CD1c-positive myeloid dendritic cell (primary cell): ENCODE measurements at regions not wholly inside any gene's neighbourhood (a gene's known extent, or its start where the extent isn't known, plus 50 kb on each side); places are given as distances from the start of the nearest gene placed in this dataset.
"Not testable (repeated sequence)": the region's sequence is repeated elsewhere in the genome, so short reads cannot be mapped to it uniquely, and the experiment has no call there.

Experiments used
- DNase-seq: peaks from one replicate; pipeline ENCODE4 v3.0.0-alpha.2; 2016; ENCODE audit errors: extremely low spot score

DNA sequence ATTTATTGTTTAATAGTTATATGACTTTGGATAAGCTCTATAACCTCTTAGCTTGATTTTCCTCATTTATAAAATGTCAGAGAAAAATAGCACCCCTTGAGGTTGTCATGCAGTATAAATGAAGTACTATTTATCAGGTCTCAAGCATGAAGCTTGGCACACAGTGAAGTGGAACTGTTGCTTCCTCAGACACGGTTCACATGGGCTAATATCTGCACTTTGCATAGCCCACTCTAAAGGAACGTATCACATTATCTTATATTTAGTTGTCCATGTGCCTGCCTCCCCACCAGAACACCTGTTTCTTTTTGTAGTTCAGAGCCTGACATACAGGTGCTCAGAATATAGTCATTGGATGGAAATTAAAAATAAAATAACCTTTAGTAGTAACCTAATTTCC lies 273.7 kb downstream of the SOX2 start:
- DNase-seq: no peak

DNA sequence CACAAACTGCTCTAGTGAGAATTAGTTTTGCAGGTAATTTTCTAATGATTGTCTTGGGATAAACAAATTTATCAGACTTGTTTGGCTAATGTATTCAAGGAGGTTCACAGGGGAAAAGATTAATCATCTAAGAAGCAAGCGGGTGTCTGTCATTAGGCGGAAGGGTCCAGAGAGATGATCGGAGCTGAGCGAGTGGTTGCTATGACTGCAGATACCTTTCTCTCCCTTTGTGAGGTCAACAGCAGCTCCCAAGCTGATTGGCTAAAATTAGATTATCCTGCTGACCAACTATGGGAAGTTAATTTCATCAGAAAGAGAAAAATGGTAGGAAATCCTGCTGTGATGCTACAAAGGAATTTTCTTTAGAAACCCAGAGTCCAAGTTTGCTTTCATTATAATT lies 276.0 kb downstream of the SOX2 start:
- DNase-seq: no peak

DNA sequence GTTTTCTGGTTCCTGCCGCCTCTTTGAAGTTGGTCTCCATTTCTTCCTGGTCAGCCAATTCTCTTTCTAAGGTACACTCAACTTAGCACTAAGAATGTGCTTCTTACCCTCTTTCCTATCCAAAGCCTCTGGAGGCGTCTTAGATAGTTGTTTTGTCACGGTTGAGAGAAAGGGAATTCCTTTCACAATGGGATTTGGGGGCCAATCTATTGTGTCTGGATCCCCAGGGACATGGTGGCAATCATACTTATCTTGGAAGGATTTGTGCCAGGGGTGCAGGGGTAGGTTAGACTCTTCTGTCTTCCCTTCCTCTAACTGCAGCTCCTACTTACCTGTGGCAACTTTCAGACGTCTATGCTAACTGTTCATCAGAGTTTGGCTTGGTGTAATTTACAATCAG lies 287.1 kb downstream of the SOX2 start:
- DNase-seq: no peak

DNA sequence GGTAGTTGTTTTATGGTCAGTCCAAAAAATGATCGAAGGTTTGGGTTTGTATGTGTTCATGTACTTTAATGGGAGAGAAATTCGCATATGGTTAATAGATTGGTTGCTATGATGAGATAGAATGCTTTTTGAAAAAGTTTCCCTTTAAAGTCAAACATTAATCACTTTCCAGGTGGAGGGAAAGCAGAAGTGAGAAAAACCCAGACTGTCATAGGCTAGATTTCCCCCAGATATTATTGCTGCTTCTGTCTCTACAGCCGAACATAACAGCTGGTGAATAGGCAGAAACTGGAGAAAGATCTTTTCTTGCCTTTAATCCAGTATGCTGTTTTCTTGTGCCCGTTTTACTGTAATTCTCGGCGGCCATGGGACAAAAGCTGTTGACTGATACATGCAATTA lies 287.6 kb downstream of the SOX2 start:
- no peak for DNase-seq

DNA sequence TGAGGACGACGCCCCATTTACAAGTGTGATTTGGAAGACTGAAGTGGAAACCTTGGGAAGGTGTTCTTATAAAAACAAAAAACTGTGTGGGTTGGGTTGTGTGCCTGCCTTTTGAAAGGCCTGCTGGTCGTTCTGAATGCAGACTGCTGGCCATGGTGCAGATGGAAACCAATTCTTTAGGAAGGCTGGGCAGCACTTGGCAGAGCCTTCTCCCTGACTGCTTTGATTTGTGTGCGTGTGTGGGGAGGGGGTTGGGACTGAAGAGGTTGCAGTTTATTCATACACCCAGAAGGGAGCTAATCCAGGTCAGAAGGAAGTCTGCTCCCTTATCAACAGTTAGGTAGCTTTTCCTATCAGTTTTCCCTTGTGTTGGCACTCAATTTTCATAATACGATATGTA lies 288.7 kb downstream of the SOX2 start:
- no peak for DNase-seq

DNA sequence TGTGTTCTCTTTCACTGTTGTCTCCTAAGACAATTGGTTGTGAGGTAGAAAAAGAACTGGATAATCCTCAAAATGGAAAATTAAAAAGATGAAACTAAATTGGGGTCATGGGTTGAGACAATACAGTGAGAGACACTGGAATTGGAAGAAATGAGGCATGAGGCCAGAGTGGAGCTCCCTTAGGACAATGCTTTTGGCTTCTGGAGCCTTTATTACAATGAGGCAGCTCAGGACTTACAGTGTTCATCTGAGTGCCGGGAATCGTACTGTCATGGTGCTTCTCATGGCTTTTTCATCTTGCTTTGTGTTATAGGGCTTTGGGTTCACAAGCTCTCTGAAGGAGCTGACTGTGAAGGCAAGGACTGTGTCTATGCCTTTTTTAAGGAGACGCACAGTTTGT lies 293.5 kb downstream of the SOX2 start:
- DNase-seq: no peak

DNA sequence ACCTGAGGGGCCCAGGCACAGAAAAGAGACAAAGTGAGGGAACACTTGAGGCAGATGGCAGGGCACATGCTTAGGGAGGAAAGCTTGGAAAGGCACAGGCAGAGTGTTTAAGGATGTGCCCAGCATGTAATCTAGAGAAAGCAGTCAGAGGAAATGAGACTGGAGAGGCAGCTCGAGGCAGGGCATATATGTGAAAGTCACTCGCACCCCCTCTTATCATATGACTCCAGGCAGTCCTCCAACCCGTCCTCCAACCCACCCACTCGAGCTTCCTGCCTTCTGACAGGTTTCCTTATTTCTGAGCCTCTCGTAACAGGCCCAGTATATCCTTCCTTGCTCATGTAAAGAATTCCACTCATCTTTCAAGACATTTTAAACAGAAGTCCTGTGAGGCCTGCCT lies 294.0 kb downstream of the SOX2 start:
- DNase-seq: no peak

DNA sequence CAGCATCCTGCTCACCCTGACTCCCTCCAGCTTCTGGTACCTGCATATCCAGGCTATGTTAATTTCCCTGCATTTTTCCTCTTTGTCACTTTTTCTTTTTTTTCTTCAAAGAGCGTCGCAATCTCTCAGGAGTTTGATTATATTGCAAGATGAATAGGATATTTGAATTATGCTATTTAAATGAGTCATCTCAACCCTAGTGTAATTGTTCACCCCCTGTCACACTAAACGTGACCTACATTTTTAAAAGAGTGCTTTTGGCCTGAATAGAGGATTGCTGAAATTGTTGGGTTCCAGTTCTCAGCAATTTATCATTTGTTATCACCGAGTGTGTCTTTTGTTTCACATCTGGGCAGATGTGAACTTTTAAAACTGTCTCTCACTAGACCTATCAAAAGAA lies 294.7 kb downstream of the SOX2 start:
- no peak for DNase-seq

DNA sequence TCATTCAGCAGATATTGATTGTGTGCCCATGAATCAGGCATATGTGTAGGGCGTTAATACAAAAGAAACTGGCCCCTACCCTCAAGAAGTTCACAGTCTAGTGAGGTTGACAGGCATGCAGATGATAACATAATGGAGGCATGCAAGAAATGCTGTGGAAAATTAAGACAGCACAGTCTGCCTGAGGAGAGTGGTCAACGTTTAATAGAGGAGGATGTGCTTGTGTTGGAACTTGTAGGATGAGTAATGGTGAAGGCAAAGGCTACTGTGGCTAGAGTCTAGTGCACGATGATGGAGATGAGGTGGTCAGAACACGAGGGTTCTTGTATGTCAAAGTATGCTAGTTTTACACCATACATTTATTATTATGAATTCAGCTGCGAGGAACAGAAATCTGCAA lies 295.7 kb downstream of the SOX2 start:
- no peak for DNase-seq

DNA sequence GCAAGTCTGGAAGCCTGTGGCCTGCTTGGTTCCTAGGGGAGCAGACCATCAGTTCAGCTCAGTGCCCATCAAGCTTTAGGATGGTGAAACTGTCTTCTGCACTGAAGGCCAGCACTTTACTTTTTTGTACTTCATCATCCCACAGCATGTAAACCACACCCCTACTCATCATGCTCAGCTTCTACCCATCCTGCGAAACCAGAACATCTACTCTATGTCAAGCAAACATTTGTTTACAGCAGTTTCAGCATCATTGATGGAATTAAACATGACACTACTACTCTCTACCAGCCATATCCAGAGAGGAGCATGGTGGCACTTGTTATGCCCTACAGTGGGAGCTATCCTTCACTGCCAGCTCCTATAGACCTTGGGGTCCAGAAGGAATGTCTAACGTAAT lies 306.6 kb downstream of the SOX2 start:
- no peak for DNase-seq

DNA sequence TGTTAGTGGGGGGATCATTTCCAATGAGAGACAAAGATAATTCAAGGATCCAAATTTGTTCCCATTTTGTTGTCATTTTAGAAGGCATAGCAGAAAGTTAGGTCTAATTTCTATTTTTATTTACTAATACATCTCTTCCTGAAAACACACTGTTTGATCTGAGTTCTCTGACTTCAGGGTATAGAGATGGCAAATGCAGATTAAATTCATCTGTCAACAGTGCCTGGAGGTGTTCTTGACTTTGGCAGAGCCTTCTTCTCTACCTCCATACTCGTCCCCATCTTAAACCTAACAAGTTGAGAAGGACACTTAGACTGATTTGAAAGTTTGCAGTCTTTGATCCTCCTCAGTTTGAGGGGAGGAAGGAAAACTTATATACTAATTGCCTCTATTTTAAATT lies 308.2 kb downstream of the SOX2 start:
- DNase-seq: no peak

DNA sequence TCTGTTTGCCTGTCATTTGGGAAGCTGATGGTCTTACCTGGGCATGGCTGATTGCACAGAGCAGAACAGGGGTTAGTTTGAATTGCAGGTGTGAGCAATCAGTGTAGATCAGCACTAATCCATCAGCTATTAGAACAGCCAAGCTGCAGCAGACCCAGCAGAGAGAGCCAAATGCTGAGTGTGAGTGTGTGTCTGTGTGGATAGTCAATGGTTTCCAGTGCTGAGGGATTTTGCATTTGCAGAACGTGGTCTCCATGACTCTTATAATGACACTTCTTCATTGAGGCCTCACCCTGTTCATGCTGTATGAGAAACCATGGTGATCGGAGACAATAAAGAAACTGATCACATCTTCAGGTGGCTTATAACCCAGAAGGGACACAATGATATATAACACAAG lies 312.1 kb downstream of the SOX2 start:
- no peak for DNase-seq

DNA sequence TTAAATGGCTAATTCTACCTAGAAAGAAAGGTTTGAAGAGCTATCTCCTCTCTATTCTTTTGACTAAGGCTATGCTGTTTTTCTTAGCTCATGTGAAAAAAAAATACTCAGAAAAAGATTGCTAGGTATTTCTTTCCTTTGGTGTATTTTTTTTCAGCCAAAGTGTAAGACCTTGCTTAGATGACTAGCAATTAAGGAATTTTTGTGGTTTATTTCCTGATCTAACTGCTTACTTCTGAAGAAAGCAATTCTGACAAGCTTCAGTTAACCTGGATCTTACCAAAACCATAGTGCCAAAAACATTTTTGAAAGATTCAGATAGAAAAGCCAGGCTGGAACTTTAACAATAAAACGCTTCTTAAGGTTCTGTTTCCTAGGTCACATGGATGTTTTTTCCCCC lies 315.6 kb downstream of the SOX2 start:
- DNase-seq: no peak

DNA sequence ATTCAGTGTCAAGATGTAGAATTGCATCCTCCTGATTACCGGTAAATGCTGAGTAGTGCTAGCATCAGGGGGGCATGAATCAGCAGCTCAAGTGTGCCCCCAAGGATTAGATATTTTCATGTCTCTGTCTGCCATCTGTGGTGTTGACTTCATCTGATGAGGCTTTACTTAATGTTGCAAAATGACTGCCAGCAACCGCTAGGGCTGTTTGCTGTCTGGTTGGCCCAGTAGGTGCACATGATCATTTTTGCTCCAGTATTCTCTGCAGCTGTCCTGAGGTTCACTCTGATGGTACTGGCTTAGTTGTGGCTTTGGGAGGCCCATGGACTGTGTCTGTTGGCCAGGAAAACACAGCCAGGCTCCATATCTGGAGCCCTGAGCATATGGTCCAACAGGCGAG lies 316.4 kb downstream of the SOX2 start:
- no peak for DNase-seq

DNA sequence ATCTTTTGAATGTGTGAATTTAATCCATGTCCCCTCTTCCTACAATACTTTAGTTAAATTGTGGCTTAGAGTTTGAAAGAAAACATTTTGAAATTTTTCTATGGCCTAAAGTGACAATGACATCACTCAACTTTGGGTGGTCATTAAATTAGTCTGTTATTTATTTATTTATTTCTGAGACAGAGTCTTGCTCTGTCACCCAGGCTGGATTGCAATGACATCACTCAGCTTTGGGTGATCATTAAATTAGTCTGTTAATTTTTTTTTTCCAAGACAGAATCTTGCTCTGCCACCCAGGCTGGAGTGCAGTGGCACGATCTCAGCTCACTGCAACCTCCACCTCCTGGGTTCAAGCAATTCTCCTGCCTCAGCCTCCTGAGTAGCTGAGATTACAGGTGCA lies 322.5 kb downstream of the SOX2 start:
- DNase-seq: not testable (repeated sequence)

DNA sequence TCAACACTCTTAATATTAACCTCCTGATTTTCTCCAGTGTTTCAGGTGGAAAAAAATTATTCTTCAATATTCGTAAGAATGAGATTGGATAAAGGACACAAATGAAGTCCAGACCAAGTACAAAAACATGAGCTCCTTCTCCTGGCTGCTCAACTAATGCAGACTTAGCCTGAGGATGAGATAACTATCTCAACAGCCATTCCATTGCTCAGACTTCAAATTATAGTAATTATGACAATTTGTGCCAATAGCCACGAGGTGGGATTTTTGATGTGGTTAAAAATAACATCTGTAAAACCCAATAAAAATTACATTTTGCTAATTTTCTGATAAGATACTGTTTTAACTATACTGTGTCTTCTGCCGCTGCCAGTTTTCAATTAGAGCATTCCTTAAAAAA lies 323.6 kb downstream of the SOX2 start:
- DNase-seq: no peak

DNA sequence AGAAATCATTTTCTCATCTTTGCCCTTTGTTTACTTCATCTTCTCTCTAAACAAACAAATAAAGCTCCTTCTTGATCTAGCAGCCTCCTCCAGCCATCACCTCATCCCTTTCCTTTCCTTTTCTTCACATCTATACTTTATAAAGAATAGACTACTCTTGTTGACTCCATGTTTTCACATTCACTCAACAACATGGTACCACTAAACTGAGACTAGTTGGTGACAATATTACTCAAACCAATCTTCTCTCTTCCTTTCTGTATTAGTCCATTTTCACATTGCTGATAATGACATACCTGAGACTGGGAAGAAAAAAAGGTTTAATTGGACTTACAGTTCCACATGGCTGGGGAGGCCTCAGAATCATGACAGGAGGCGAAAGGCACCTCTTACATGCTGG lies 324.7 kb downstream of the SOX2 start:
- no peak for DNase-seq

DNA sequence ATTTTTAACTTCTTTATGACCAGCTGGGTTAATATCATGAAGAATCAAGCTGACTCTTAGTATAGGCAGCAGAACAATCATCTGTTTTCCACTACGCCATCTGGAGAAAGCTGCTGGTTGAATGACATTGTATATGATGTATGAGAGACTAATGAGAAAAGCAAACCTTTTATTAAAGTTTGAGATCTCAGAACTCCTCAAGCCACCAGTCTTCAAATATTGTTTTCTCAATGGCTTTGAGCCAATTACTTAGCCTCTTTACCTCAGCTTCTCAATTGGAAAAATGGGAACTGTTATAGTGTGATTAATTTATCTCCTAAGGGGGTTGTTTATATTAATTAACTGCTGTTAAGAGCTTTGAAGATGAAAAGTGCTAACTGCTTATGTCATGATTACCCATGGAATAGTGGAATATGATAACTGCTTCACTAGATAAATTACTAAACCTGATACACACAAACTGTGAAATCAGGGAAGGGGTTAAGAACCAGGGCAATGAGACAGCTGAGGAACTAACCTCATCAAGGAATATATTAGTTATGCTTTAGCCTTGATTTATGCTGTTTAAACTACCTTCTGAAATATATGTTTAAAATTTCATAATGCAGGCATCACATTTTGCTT lies 330.1 kb downstream of the SOX2 start:
- DNase-seq: no peak

DNA sequence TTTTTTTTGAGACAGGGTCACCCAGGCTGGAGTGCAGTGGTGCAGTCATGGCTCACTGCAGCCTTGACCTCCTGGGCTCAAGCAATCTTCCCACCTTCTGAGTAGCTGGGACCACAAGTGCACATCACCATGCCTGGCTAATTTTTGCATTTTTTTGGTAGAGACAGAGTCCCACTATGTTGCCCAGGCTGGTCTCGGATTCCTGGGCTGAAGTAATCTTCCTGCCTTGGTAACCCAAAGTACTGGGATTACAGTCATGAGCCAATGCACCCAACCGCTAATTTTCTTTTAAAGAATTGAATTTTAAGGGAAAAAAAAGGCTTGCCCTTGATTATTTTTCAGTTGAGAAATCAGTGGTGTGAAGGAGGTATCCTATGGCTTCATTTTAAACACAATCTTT lies 334.0 kb downstream of the SOX2 start:
- DNase-seq: no peak

DNA sequence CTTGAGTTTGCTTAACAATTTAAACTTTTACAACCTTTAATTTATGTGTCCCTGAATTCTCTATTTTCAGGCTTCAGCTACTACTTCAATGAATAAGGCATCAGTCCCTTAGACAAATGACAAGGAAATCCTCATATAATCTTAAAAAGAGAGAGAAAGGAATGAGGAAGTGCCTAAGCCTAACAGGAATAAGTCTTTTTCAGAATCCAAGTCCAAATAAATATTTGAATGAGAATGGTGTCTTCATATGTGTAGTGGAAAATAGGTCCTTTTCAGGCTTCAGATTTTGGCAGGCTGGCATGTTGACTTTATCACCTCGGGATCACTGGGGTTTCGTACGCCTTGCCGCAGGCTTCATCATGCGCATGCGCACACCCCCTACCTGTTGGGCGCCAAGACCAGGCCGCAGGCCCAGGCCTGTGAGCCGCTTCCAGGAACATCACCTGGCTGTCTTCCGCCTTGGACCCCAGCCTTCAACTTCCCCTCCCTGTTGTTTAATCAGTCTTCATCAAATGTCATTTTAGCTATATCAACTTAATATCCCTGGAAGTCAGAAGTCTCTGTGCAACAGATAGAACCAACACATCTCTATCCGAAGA lies 334.5 kb downstream of the SOX2 start:
- DNase-seq: no peak

DNA sequence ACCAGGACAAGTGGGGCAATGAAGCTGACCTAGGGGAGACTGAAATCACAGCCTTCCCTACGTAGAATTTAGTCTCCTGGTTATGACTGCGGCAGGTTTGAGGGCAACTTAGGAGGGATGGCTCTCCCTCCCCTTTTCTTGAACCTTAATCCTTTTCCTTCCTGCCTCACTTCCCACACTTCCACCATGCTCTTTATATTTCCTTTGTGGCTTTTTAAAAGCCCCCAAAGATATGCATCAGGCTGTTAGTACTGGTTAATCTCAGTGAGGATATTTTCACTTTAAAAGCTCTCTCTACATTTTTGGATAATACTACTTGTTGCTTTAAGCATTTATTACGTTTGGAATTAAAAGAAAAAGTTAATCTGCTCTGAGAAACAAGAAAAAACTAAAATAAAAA lies 339.2 kb downstream of the SOX2 start:
- no peak for DNase-seq

DNA sequence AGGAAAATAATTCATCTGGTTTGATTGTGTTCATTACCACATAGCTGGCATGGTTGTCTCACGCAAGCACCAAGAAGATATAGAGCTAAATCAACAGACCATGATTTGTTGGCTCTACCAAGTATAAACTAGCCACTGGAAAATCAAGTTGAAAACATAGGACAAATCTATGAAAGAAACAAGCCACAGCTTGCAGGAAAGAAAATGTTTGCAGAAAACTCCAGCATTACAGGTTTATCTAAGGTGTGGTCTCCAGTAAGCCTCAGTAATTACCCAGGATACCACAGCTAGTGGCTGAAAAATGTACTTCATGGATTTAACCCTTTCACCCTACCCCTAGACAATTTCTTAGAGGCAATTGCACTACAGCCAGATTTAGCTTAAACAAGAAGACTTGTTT lies 340.6 kb downstream of the SOX2 start:
- DNase-seq: no peak

DNA sequence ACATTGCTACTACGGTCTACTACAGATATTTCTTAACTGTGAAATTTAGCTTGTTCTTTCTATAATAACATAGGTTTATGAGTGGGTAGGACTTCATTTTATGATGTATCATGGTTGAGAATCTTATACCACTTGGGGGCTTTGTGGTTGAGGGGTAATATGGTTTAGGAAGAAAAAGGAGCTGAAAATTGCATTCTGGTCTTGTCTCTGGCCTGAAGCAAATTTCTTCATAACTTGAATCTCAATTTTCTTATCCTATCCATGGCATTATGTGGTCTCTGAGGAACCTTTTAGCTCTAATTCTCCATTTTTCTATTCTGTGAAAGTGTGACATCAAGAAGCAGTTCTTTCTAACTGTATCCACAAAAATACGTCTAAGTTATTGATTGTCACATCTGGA lies 341.0 kb downstream of the SOX2 start:
- no peak for DNase-seq

DNA sequence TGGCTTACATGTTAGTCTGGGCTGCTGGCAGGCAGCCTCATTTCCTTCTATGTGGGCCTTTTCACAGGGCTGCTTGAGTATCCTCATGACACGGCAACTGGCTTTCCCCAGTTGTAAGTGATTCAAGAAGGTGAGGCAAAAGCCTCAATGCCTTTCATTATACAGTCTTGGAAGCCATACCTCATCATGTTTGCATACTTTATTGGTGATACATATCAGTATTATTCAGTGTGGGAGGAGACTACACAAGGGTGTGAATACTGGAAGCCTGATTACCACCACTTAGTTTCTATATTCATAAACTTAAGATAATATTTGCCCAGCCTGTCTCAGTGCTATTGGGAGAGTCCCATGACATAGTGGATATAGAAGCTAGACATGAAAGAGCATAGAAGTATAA lies 346.8 kb downstream of the SOX2 start:
- DNase-seq: no peak
